MM.1S (cell line): ENCODE measurements at regions not wholly inside any gene's neighbourhood (a gene's known extent, or its start where the extent isn't known, plus 50 kb on each side); places are given as distances from the start of the nearest gene placed in this dataset.

ENCODE experiments used
- CTCF ChIP-seq: fragments of 300-600 bp; sonication (generic); IDR thresholded peaks from 2 replicates; pipeline ENCODE4 v1.5.1; 2016; ENCODE audit warnings: antibody characterized with exemption, low read length, mixed read lengths
- EZH2 ChIP-seq: fragments of 300-600 bp; sonication (generic); optimal IDR thresholded peaks from 2 replicates; pipeline ENCODE3; 2017; ENCODE audit warnings: low read depth, mild to moderate bottlenecking, antibody characterized with exemption, low read length, mixed read lengths
- EZH2phosphoT487 ChIP-seq: fragments of 300-600 bp; sonication (generic); IDR thresholded peaks from 2 replicates; pipeline ENCODE4 v1.6.1; 2018; ENCODE audit warnings: antibody characterized with exemption, low read length

DNA sequence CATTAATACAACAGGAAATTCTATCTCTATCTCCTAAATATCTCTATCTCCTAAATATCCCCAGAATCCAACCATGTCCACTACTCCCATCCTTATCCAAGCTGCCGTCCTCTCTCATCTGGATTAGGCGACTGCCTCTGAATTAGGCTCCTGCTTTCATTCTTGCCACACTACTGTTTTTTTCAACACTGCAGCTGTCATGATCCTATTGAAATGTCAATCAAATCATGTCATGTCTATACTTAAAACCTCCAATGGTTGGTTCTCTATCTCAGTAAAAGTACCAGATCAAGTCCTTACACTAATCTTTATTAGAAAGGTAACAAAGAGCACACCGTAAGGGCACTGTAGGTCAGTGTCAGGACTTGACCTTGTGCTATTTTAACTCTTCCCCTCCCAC is 82.0 kb upstream of the NFIA start:
- TF ChIP-seq CTCF, result no peak
- TF ChIP-seq EZH2phosphoT487, result no peak
- no peak for TF ChIP-seq EZH2
